Neural progenitor cell (in vitro differentiated cells): ENCODE measurements at regions not wholly inside any gene's neighbourhood (a gene's known extent, or its start where the extent isn't known, plus 50 kb on each side); places are given as distances from the start of the nearest gene placed in this dataset.

ENCODE experiments used
- CTCF ChIP-seq: fragments of 200-600 bp; sonication (generic); IDR thresholded peaks from 2 replicates; pipeline ENCODE4 v1.5.1; 2017; ENCODE audit warnings: antibody characterized with exemption, mild to moderate bottlenecking
- EZH2phosphoT487 ChIP-seq: fragments of 200-600 bp; sonication (generic); IDR thresholded peaks from 2 replicates; pipeline ENCODE4 v1.6.1; 2017; ENCODE audit warnings: antibody characterized with exemption

DNA sequence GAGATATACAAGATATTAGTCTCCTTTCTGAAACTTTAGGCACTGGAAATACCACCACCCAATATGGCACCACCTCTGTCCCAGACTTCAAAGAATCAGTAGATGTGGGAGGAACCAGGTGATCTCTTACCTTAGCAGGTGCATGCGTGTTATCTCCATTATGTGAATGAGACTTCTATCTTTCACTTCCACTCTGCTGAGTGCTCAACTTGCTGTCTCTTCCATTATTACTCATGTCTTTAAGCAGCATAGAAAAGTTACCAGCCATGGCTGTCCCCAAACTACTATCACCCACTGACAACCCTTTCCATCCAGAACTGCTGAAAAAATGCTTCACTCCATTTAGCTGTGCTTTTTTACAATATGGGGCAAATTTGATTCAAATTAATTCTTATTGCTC, 101.5 kb upstream of the PRSS1 start:
- TF ChIP-seq CTCF: no peak
- TF ChIP-seq EZH2phosphoT487: no peak
